Astrocyte of the spinal cord (primary cell): ENCODE measurements at regions not wholly inside any gene's neighbourhood (a gene's known extent, or its start where the extent isn't known, plus 50 kb on each side); places are given as distances from the start of the nearest gene placed in this dataset.

ENCODE experiments used
- DNase-seq: peaks from one replicate; pipeline ENCODE4 v3.0.0; 2011; ENCODE audit warnings: low read depth, low spot score
- H3K4me3 ChIP-seq: 2 replicates; pipeline ENCODE4 v1.5.1; 2011; ENCODE audit warnings: low read depth, mild to moderate bottlenecking, low read length, moderate library complexity
- CTCF ChIP-seq: IDR thresholded peaks from 2 replicates; pipeline ENCODE4 v1.5.1; 2012; ENCODE audit warnings: low read depth, mild to moderate bottlenecking, low read length, inconsistent platforms
- in situ Hi-C: cut with HindIII; loops from 2 replicates; pipeline ENCODE4 v1.10.0; 2017; ENCODE audit warnings: low sequenced_read_pairs

DNA sequence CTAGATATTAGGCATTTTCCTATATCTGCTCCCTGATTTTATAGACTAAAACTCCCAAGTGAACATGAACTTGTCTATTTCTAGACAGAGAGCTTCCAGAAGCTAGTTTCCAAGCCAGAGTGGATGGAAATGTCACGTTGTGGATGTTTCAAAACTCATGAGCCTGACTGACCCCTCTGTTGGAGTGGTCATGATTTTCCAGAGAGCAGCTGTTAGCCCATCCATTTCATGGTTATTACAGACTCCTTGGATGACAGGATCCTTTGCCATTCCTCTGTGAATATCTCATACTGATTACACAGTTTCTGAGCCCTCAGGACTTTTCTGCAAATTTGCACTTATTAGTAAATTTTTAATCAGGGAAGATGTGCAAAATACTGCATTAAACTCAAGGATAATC, 76.8 kb upstream of the ATF3 start:
- TF ChIP-seq CTCF: no peak
- in situ Hi-C loops: no loop called here
- H3K4me3 ChIP-seq: no peak overlapping the region
- no peak for DNase-seq

DNA sequence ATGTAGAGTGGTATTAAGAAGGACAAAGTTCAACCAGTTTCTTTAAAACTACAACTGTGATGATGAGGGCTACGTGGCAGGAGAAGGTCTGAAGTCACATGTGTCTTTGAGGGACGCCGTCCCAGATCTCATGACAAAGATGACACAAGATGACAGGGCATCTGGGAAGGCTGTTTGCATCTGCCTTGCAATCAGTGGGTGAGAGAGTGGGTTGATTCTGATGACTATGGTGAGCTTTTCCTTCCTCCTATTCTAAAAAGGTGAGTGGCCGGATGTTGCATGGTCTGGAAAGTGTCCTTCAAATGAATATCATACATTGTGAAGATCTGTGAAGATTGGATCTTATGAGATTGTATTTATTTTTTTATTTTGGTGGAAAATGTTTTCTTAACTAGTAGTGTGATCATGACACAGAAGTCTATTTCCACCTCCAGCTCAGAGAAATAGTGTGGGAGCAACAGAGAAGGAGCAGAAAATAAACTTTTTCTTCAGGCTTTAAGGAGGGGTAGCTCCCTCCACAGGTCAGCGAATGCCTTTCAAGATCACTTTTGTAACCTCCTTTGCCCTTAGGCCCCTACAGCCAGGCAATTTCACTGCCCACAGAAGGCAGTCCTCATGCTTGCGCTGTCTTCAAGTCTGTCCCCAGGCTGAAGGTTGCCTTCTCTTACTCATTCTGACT, 76.0 kb upstream of the ATF3 start:
- H3K4me3 ChIP-seq: no peak overlapping the region
- no peak for DNase-seq
- TF ChIP-seq CTCF: no peak
- in situ Hi-C loops: no loop called here

- in situ Hi-C loops: no loop called here
- TF ChIP-seq CTCF: no peak
- no peak overlapping the region for H3K4me3 ChIP-seq
- no peak for DNase-seq
These were observed 75.4 kb upstream of the ATF3 start for GRCh38 chr1:212533148-212533517.

DNA sequence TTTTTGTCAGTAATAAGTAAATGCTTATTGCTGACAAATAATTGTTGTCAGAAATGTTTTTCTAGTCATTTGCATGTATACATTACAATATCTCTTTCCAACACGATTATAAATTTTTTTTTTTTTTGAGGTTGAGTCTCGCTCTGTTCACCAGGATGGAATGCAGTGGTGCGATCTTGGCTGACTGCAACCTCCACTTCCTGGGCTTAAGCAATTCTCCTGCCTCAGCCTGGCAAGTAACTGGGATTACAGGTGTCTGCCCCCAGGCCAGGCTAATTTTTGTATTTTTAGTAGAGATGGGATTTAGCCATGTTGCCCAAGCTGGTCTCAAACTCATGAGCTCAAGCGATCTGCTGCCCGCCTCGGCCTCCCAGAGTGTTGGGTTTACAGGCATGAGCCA, 72.0 kb upstream of the ATF3 start:
- H3K4me3 ChIP-seq: no peak overlapping the region
- no peak for TF ChIP-seq CTCF
- no peak for DNase-seq
- in situ Hi-C loops: no loop called here

GRCh38 chr1:212537610-212538009, 71.0 kb upstream of the ATF3 start:
- no peak overlapping the region for H3K4me3 ChIP-seq
- in situ Hi-C loops: no loop called here
- DNase-seq: no peak
- no peak for TF ChIP-seq CTCF

GRCh38 chr1:212539737-212540430, 68.7 kb upstream of the ATF3 start:
- TF ChIP-seq CTCF: no peak
- DNase-seq: no peak
- in situ Hi-C loops: no loop called here
- H3K4me3 ChIP-seq: no peak overlapping the region
